Midbrain (tissue), 1 donor: ENCODE measurements at regions not wholly inside any gene's neighbourhood (a gene's known extent, or its start where the extent isn't known, plus 50 kb on each side); places are given as distances from the start of the nearest gene placed in this dataset.
A peak's percentile ranks its signal among the peaks of the same experiment; 100 is the strongest.
"Not testable (repeated sequence)": the region's sequence is repeated elsewhere in the genome, so short reads cannot be mapped to it uniquely, and the experiment has no call there.

Experiments used
- DNase-seq: peaks from one replicate; lab custom pipeline; 2025; lab: John Stamatoyannopoulos, UW

DNA sequence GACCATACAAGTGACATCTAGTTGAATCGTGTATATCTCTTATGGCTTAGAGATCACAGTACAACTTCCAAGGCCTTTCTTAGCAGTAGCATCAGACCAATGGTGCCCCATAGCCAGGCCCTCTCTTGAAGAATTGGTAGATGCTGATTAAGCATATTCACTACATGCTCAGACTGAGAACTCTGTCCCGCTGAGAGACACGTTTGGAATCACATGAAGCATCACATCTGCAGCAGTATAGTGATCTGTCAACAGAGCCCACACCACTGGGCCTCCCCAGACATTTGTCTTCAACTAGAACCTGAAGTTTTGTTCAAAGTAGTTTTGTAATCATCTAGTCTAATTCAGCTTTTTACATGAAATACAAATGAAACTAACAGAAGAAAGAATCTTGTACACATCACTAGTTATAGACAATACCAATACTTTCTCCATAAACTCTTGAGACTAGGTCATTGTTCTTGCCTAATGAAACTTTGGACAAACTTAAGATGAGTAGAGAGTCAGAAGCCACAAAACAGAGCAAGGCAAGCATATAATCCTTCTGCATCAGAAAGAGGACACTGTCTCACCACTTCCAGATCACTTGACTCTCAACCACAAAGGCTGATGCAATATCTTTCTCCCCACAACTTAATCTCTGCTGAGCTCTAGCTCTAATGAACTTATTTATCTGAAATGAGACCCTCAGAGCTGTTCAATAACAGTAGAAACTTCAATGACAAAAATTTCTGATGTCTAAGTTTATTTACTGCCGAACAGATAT, 182.7 kb downstream of the TBX18 start:
- no peak for DNase-seq

DNA sequence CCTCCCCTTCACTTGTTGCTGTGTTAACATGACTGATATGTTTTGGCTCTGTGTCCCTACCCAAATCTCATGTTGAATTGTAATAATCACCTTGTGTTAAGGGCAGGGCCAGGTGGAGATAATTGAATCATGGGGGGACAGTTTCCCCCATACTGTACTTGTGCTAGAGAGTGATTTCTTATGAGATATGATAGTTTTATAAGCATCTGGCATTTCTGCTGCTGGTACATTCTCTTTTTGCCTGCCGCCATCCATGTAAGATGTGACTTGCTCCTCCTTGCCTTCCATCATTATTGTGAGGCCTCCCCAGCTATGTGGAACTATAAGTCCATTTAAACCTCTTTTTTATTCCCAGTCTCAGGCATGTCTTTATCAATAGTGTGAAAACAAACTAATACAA, 185.0 kb downstream of the TBX18 start:
- DNase-seq = no peak

DNA sequence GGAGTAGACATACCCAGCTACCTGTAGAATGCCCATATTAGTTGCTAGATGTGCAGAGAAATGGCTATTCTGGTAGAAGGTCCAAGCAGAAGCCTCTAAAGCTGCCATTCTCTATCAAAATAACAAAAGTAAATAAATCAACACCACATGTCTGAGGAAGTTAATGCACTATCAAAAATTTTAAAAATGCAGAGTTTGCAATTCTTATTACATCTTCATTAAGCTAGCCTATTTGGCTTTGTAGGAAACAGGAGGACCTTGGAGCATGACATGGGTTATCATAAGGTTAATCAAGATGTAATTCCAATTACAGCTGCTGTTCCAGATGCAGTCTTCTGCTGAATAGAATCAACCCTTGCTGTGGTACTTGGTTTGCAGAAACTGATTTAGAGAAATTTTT, 188.4 kb downstream of the TBX18 start:
- DNase-seq = no peak

DNA sequence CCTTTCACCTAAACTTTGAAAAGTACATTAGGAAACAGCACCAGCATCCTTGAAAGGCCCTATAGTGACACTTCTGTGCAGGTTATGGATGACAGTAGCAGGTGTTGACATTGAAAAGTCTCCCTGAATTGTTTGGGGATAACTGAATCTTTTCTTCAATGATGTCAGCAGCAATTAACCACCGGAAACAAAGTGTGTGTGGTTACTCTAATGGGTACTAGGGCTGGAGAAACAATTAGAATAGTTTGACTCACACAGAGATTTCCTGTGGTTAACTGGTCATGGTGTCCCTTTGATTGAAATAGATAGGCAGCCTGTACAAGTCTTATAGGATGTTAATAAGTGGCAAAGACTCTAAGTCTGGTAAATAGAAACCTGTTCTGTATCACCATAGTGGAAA, 189.1 kb downstream of the TBX18 start:
- DNase-seq = no peak

DNA sequence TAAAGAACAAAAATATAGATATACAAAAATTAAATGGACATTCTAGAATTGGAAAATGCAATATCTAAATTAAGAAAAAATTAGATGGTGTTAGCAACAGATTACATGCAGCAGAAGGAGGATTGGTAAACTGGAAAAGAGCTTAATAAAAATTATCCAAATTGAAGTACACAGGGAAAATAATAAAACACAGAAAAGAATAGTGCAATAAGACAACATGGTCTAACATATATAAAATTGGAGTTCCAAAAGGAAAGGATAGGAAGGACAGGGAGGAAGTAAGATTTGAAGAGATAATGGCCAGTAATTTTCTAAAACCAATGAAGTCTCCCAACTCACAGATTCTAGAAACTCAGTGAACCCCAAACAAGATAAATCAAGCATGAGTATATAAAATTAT, 194.5 kb downstream of the TBX18 start:
- no peak for DNase-seq

DNA sequence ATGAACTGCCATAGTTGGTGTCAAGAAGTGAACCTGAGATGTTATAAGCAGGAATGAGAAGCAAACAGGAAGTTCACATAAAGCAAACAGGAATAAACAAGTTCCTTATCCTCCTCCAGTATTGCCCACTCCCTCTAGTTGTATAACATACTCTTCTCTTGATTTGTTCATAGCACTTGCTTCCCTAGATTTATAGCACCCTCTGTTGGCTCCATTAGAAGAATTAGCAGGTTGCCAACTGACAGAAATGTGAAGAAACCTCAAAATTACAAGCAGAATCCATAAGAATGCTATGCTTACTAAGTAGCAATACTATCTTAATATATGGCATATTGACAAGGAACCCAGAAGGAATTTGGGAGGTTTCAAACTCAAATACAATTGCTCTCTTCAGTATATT, 195.4 kb downstream of the TBX18 start:
- no peak for DNase-seq

DNA sequence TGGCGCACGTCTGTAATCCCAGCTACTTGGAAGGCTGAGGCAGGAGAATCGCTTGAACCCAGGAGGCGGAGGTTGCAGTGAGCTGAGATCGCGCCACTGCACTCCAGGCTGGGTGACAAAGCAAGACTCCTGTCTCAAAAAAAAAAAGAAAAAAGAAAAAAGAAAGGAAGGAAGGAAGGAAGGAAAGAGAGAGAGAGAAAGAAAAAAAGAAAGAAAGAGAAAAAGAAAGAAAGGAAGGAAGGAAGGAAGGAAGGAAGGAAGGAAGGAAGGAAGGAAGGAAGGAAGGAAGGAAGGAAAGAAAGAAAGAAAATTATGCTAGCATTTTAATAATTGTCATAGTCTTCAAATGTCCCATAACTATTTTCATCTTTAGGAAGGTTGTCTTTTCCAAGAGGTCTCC, 198.7 kb downstream of the TBX18 start:
- not testable (repeated sequence) for DNase-seq

DNA sequence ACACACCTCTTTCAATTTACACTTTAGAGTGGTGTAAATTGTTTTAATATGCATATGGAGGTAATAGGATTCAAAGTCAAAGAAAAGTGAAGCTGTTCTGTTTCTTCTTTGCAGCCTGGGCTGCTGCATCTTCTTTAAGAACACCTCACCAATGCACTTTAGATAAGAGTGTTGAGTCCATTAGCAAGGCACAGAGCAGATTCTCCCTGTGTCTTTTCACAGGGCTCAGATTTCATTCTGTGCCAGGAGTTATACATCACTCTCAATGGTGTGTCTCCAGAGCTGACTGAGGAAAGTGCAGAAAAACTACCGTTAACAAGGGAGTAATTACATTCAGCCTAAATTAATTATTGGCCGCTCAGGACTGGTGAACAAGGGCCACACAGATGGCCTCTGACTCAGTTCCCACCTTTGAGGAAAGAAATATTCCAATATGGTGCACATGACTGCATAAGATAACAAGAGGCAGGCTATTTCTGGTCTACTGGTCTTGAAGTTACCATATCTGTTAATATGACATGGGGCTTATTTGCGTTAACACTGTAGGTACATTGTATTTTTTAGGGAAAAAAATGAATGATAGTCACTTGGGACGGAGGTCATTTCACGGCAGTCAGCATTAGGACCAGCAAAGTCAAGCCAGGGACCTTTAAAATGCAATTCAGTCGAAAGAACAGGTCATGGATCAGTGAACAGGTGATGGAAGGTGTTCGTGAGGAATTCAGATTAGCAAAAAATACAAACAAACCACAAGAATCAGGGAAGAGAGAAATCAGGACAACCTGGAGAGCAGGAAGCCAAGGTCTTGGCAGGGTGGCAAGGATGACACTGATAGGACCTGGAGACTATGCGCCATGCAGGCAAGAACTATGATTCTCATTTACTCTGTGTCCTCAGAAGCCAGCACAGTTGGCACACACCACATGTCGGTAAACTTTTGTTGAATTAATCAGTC, 203.7 kb downstream of the TBX18 start:
- DNase-seq = no peak

DNA sequence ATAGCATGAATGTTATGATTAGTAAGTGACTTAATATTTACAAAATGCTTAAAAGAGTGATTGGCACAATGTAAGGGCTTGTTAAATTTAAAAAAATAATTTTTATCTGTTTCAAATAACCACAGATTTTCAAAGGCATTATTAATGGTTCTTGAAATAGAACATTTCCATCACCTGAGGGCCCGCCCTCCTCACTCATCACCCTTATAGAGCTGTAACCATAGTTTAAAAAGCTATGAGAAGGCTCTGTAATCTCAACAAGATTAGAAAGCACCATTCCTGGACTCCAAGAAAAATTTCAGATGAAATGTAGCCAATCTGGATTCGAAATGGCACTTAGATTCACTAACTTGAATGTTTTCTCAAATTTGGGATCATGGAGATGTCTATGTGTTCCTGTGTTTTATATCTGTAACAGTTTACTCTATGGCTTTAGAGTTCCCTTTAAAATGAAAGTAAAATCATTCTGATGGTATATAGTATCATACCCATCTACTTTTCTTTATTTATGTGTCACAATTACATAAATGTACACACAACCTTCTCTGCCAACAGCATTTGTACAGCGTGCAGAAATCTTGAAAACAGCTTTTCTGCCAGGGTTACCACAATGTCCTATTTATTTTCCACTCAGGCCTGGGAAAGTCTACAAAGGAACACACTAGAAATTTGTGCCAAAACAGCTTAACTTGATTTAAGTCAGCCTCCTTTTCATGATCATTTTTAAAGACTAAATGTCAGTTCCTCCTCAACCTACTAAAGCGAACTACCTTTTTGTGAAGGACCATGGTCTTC, 207.7 kb downstream of the TBX18 start:
- DNase-seq = peak; percentile 6

DNA sequence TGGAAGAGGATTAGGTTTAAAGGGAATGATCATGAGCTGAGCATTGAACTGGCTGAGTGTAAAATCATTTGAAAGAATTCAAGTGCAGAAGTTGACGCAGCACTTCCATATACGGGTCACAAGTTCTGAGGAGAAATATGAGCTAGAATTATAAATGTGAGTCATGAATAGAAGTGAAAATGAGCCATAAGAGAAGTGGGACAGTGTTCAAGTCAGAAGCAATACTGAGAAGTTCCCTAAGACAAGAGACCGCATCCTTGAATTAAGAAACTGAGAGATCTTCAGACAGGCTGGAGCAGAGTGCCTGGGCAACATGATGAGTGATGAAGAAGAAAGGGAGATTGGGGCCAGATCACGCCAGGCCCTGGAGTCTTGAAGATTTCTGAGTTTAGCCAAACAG, 209.7 kb downstream of the TBX18 start:
- no peak for DNase-seq

DNA sequence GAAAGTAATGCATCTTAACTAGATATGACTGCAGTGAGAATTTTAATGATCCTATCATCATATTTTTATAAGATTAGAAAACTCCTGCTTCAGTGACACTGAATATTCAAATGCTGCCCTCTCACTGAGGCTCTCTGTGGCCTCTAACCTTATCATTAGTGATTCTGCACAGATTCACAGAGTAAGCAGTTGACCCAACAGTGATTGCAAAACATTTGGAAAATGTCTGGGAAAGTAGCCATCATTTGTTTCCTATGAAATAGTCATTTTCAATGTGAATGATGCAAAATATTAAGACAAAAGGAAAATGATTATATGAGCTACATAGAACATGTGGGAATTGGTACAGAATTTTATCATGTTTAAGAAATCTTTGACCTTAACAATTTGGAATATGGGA, 210.3 kb downstream of the TBX18 start:
- no peak for DNase-seq

DNA sequence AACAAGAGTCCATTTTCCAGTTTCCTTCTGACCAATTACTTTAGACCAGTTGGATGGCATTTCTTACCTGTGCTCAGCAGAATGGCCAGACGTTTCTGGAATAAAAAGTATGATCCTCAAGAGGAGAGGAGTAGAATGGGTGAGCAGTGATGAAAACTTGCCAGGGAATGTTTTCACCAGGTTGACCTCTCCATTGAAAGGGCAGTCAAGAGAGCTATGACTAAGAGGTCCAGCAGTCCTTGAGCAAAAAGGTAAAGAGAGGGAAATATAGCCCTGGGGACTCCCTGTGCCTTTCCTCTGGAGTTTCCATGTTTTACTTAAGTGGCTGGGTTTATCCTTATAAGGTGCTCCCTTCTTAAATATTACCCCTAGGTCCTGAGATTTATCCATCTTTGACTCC, 210.9 kb downstream of the TBX18 start:
- DNase-seq = no peak

DNA sequence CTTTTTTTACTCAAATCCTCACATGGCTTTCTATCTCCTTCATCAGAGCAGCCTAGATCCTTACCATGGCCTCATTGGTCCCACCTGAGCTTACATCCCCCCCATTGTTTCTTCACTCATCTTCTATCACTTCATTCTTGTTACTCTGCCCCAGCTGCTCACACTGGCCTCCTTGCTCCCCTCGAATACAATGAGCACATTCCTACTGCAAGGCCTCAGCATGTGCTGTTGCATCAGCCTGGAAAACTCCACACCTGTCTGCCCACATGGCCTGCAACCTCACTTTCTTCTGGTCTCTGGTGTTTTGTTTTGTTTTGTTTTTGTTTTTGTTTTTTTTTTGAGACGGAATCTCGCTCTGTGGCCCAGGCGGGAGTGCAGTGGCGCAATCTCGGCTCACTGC, 212.6 kb downstream of the TBX18 start:
- DNase-seq = no peak

DNA sequence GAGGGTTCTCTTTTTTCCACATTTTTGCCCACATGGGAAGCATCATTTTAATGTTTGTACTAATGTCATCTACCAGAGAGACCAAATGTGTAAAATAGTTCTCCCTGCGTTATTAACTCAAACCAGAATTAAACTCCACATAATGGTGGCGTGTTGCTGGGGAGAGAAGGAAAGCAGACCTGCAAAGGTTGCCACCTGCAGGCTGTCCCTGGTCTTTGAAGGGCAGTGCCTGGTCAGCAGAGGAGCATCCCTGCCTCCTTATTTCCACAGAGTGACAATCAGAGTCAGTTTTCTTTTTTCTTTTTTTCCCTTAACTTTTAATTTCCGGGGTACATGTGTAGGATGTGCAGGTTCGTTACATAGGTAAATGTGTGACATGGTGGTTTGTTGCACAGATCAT, 214.5 kb downstream of the TBX18 start:
- no peak for DNase-seq

DNA sequence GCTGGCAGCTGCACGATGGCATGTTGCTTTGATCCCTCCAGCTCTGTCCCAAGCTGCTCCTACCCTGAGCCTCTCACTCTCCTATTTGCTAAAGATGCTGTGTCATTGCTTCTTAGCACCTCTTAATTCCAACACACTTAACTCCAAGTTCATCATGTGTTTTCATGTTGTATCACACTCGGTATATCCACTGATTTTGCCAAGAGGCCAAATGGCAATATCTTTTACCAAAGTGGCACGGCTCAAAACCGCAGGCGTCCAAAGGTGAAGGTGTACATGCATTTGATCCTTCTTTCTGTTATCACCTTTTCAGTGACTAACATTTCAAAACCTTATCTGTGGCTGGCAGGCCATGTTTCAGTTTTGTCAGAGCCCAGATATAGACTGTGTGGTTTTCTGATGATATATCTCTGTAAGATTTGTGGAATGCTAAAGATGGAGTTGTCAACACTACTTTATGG, 217.0 kb downstream of the TBX18 start:
- DNase-seq = no peak

DNA sequence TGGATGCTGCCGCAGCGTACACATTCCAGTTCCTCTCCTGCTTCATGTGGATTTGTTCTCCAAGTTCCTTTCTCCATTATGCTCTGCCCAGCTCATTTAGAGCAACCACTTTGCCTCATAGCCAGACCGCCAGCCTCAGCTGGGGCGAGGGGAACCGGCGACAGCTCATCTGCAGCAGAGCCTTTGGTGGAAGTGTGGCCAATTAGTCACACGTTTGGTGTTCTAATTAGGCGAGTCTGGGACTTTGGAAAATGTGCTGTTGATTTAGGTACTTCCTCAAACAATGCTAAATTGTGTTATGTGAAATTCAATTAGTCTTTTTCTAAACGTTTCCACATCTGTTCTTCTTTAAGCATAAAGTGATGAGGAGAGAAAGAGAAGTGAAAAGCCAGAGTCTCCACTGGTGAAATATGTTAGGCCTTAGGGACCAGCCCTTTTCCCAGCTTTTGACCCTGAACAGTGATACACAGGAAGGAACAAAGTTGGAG, 217.9 kb downstream of the TBX18 start:
- no peak for DNase-seq

DNA sequence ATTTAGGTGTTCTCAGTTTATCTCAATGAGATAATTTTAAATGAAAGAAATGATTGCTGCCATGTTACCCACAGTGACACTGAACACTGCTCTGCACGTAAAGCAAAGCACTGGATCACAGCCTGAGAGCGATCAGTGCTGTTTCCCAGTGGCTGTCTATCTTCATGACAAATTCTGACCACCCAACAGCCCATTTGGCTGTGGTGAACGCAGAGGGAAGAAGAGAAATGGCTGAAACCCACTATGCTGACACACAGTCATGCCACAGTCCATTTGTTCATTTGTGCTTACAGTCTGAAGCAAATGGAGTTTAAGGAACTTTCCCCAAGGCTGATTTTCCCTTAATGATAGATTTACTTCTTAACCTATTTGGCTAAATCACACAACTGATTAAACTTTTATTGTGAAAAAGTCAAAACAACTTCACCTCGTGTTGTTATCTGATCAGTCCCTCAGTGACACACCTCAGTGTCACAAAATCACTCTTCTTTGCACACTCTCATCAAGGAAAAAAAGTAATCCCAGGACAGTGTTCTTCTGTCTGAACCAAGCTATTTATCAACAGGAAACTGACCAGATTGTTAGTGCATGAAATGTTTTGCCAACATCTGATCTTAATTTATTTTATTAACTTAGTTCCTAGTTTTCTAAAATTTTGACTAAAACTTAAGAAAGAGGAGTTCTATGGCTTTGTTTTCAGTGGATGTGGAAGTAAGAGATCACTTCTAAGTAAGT, 225.1 kb downstream of the TBX18 start:
- DNase-seq = no peak

DNA sequence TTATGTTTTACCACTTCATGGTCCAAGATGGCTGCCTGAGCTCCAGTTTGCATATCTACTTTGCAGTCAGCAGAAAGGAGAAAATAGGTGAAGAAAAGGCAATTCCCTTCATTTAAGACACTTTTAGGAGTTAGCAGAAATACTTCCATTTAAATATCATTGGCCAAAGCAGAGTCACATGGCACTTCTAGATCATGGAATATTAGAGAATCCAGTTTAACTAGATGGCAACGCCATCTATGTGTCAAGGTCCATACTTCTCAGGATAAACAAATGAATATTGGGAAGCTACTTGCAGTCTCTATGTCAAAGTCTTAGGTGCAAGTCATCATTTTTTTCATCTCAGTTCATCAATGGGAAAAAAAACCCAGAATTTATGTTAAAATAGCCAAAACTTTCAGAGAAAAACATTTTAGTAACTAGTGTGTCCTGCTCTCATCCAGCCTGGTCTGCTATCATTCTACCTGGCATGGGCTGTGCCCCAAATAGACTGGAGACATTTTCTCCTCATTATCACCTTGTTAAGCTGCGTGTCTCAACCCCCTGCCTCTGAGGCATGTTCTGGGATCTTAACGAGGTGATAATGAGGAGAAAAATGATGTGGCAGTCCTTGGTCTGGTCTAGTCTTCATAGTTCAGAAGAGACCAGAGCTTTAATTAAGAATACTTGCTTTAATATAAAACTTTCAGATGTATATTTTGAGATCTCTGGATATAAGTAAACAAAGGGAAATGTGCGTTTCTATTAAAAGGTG, 227.3 kb downstream of the TBX18 start:
- DNase-seq = no peak

DNA sequence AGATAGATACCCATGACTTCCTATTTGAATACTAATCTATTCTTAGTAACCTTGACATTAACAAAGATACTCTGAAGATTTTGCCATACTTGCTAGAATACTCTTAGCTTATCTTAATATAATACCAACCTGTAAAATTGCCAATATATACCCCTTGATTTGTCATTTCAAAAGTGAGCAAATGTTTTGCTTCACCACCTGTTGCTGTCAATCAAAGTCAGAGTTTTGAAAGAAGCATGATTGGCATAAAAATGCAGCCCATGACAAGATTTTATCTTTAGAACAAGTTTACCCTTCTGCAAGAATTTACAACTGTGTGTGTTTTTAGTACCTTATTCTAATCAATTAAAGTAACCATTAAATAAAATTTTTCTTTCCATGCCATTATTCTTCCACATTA, 236.2 kb downstream of the TBX18 start:
- no peak for DNase-seq

DNA sequence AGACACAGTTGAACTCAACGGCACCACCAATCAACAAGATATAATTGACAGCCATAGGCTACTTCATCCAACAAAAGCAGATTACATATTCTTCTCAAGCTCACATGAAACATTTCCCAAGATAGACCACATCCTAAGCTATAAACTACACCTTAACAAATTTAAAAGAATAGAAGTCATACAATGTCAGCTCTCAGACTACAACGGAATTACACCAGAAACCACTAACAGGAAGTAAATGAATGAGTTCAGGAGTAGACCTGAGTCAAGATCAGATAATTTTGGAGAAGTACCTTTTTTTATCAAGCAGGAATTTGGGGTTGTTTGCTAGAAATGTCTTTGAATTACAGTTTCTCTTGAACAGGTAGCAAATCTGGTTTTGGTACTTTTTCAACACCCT, 237.8 kb downstream of the TBX18 start:
- no peak for DNase-seq

DNA sequence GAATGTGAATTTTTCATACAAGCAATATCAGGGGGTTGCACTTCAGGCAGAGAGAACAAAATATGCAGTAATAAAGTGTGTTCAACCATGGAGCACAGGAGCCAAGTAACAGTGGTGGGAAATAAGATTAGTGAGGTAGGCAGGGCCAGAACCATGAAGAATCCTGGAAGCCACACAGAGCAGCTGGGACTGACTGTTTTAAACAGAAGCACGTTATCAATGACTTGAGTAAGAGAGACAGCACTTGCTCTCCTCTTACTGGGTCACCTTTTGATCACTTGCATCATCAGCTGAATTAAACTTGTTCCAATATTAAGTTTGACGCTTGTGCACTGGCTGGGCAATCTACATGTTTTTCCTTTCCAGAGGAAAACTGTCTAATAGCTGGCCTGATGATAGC, 238.5 kb downstream of the TBX18 start:
- DNase-seq = no peak
